ENCODE measurements at regions not wholly inside any gene's neighbourhood (a gene's known extent, or its start where the extent isn't known, plus 50 kb on each side); places are given as distances from the start of the nearest gene placed in this dataset.

GRCh38 chr12:128004383-128004938 is 262.5 kb upstream of the TMEM132C start:
- H3K9me3 ChIP-seq (ENCODE audit: control insufficient read depth in 1 of 2, low read length in 2 of 2), result no peaks in the 10 kb centered on the region
- no peaks in the 10 kb centered on the region for H3K36me3 ChIP-seq (ENCODE audit: control insufficient read depth in 1 of 2, insufficient read depth in 2 of 2, low read length in 2 of 2)
- H3K27ac ChIP-seq (ENCODE audit: low read length), result no peak overlapping the region
- H3K27me3 ChIP-seq (ENCODE audit: low read depth, low read length), result no peaks in the 10 kb centered on the region
- no peak overlapping the region for H3K4me3 ChIP-seq (ENCODE audit: low read depth in 1 of 2, low read length in 2 of 2)
- H3K4me1 ChIP-seq (ENCODE audit: control insufficient read depth in 1 of 2, insufficient read depth in 2 of 2, low read length in 2 of 2), result no peaks in the 10 kb centered on the region

GRCh38 chr12:128007250-128007649 is 259.7 kb upstream of the TMEM132C start:
- Histone ChIP-seq H3K36me3 (ENCODE audit: control insufficient read depth in 1 of 2, insufficient read depth in 2 of 2, low read length in 2 of 2) (no peaks in the 10 kb centered on the region), H3K27me3 (ENCODE audit: low read depth, low read length) (no peaks in the 10 kb centered on the region), H3K4me3 (ENCODE audit: low read depth in 1 of 2, low read length in 2 of 2) (no peak overlapping the region), H3K9me3 (ENCODE audit: control insufficient read depth in 1 of 2, low read length in 2 of 2) (no peaks in the 10 kb centered on the region), H3K27ac (ENCODE audit: low read length) (no peak overlapping the region), H3K4me1 (ENCODE audit: control insufficient read depth in 1 of 2, insufficient read depth in 2 of 2, low read length in 2 of 2) (no peaks in the 10 kb centered on the region)

GRCh38 chr12:128008341-128008740 is 258.6 kb upstream of the TMEM132C start:
- no peaks in the 10 kb centered on the region for H3K27me3 ChIP-seq (ENCODE audit: low read depth, low read length)
- no peak overlapping the region for H3K27ac ChIP-seq (ENCODE audit: low read length)
- H3K4me1 ChIP-seq (ENCODE audit: control insufficient read depth in 1 of 2, insufficient read depth in 2 of 2, low read length in 2 of 2), result no peaks in the 10 kb centered on the region
- H3K9me3 ChIP-seq (ENCODE audit: control insufficient read depth in 1 of 2, low read length in 2 of 2), result no peaks in the 10 kb centered on the region
- no peaks in the 10 kb centered on the region for H3K36me3 ChIP-seq (ENCODE audit: control insufficient read depth in 1 of 2, insufficient read depth in 2 of 2, low read length in 2 of 2)
- no peak overlapping the region for H3K4me3 ChIP-seq (ENCODE audit: low read depth in 1 of 2, low read length in 2 of 2)

- no peak overlapping the region for H3K27ac ChIP-seq (ENCODE audit: low read length)
- H3K4me3 ChIP-seq (ENCODE audit: low read depth in 1 of 2, low read length in 2 of 2), result no peak overlapping the region
- H3K4me1 ChIP-seq (ENCODE audit: control insufficient read depth in 1 of 2, insufficient read depth in 2 of 2, low read length in 2 of 2), result no peaks in the 10 kb centered on the region
- no peaks in the 10 kb centered on the region for H3K36me3 ChIP-seq (ENCODE audit: control insufficient read depth in 1 of 2, insufficient read depth in 2 of 2, low read length in 2 of 2)
- H3K27me3 ChIP-seq (ENCODE audit: low read depth, low read length), result no peaks in the 10 kb centered on the region
- H3K9me3 ChIP-seq (ENCODE audit: control insufficient read depth in 1 of 2, low read length in 2 of 2), result no peaks in the 10 kb centered on the region
Observed at GRCh38 chr12:128009108-128009507, 257.9 kb upstream of the TMEM132C start.

GRCh38 chr12:128012110-128012509 is 254.9 kb upstream of the TMEM132C start:
- no peaks in the 10 kb centered on the region for H3K4me1 ChIP-seq (ENCODE audit: control insufficient read depth in 1 of 2, insufficient read depth in 2 of 2, low read length in 2 of 2)
- no peak overlapping the region for H3K27ac ChIP-seq (ENCODE audit: low read length)
- no peaks in the 10 kb centered on the region for H3K9me3 ChIP-seq (ENCODE audit: control insufficient read depth in 1 of 2, low read length in 2 of 2)
- no peaks in the 10 kb centered on the region for H3K36me3 ChIP-seq (ENCODE audit: control insufficient read depth in 1 of 2, insufficient read depth in 2 of 2, low read length in 2 of 2)
- H3K27me3 ChIP-seq (ENCODE audit: low read depth, low read length), result no peaks in the 10 kb centered on the region
- no peak overlapping the region for H3K4me3 ChIP-seq (ENCODE audit: low read depth in 1 of 2, low read length in 2 of 2)

- H3K9me3 ChIP-seq (ENCODE audit: control insufficient read depth in 1 of 2, low read length in 2 of 2), result no peaks in the 10 kb centered on the region
- H3K27me3 ChIP-seq (ENCODE audit: low read depth, low read length), result no peaks in the 10 kb centered on the region
- H3K36me3 ChIP-seq (ENCODE audit: control insufficient read depth in 1 of 2, insufficient read depth in 2 of 2, low read length in 2 of 2), result no peaks in the 10 kb centered on the region
- no peak overlapping the region for H3K4me3 ChIP-seq (ENCODE audit: low read depth in 1 of 2, low read length in 2 of 2)
- H3K4me1 ChIP-seq (ENCODE audit: control insufficient read depth in 1 of 2, insufficient read depth in 2 of 2, low read length in 2 of 2), result no peaks in the 10 kb centered on the region
- H3K27ac ChIP-seq (ENCODE audit: low read length), result no peak overlapping the region
Observed at GRCh38 chr12:128015276-128015675, 251.7 kb upstream of the TMEM132C start.

GRCh38 chr12:128018067-128018466 is 248.9 kb upstream of the TMEM132C start:
- Histone ChIP-seq H3K9me3 (ENCODE audit: control insufficient read depth in 1 of 2, low read length in 2 of 2) (no peaks in the 10 kb centered on the region), H3K27me3 (ENCODE audit: low read depth, low read length) (no peaks in the 10 kb centered on the region), H3K4me1 (ENCODE audit: control insufficient read depth in 1 of 2, insufficient read depth in 2 of 2, low read length in 2 of 2) (no peaks in the 10 kb centered on the region), H3K4me3 (ENCODE audit: low read depth in 1 of 2, low read length in 2 of 2) (no peak overlapping the region), H3K27ac (ENCODE audit: low read length) (no peak overlapping the region), H3K36me3 (ENCODE audit: control insufficient read depth in 1 of 2, insufficient read depth in 2 of 2, low read length in 2 of 2) (no peaks in the 10 kb centered on the region)

GRCh38 chr12:128019996-128020544 is 246.9 kb upstream of the TMEM132C start:
- Histone ChIP-seq H3K27me3 (ENCODE audit: low read depth, low read length) (no peaks in the 10 kb centered on the region), H3K27ac (ENCODE audit: low read length) (no peak overlapping the region), H3K4me3 (ENCODE audit: low read depth in 1 of 2, low read length in 2 of 2) (no peak overlapping the region), H3K36me3 (ENCODE audit: control insufficient read depth in 1 of 2, insufficient read depth in 2 of 2, low read length in 2 of 2) (no peaks in the 10 kb centered on the region), H3K4me1 (ENCODE audit: control insufficient read depth in 1 of 2, insufficient read depth in 2 of 2, low read length in 2 of 2) (no peaks in the 10 kb centered on the region), H3K9me3 (ENCODE audit: control insufficient read depth in 1 of 2, low read length in 2 of 2) (no peaks in the 10 kb centered on the region)

- H3K4me1 ChIP-seq (ENCODE audit: control insufficient read depth in 1 of 2, insufficient read depth in 2 of 2, low read length in 2 of 2), result no peaks in the 10 kb centered on the region
- H3K36me3 ChIP-seq (ENCODE audit: control insufficient read depth in 1 of 2, insufficient read depth in 2 of 2, low read length in 2 of 2), result no peaks in the 10 kb centered on the region
- H3K4me3 ChIP-seq (ENCODE audit: low read depth in 1 of 2, low read length in 2 of 2), result no peak overlapping the region
- no peaks in the 10 kb centered on the region for H3K27me3 ChIP-seq (ENCODE audit: low read depth, low read length)
- H3K27ac ChIP-seq (ENCODE audit: low read length), result no peak overlapping the region
- no peaks in the 10 kb centered on the region for H3K9me3 ChIP-seq (ENCODE audit: control insufficient read depth in 1 of 2, low read length in 2 of 2)
Observed at GRCh38 chr12:128021561-128021960, 245.4 kb upstream of the TMEM132C start.

GRCh38 chr12:128025589-128026245 is 241.3 kb upstream of the TMEM132C start:
- no peaks in the 10 kb centered on the region for H3K27me3 ChIP-seq (ENCODE audit: low read depth, low read length)
- no peaks in the 10 kb centered on the region for H3K36me3 ChIP-seq (ENCODE audit: control insufficient read depth in 1 of 2, insufficient read depth in 2 of 2, low read length in 2 of 2)
- no peak overlapping the region for H3K4me3 ChIP-seq (ENCODE audit: low read depth in 1 of 2, low read length in 2 of 2)
- H3K9me3 ChIP-seq (ENCODE audit: control insufficient read depth in 1 of 2, low read length in 2 of 2), result no peaks in the 10 kb centered on the region
- H3K4me1 ChIP-seq (ENCODE audit: control insufficient read depth in 1 of 2, insufficient read depth in 2 of 2, low read length in 2 of 2), result no peaks in the 10 kb centered on the region
- no peak overlapping the region for H3K27ac ChIP-seq (ENCODE audit: low read length)

GRCh38 chr12:128026696-128027574 is 240.0 kb upstream of the TMEM132C start:
- H3K27ac ChIP-seq (ENCODE audit: low read length), result no peak overlapping the region
- no peak overlapping the region for H3K4me3 ChIP-seq (ENCODE audit: low read depth in 1 of 2, low read length in 2 of 2)
- H3K4me1 ChIP-seq (ENCODE audit: control insufficient read depth in 1 of 2, insufficient read depth in 2 of 2, low read length in 2 of 2), result no peaks in the 10 kb centered on the region
- no peaks in the 10 kb centered on the region for H3K27me3 ChIP-seq (ENCODE audit: low read depth, low read length)
- no peaks in the 10 kb centered on the region for H3K9me3 ChIP-seq (ENCODE audit: control insufficient read depth in 1 of 2, low read length in 2 of 2)
- H3K36me3 ChIP-seq (ENCODE audit: control insufficient read depth in 1 of 2, insufficient read depth in 2 of 2, low read length in 2 of 2), result no peaks in the 10 kb centered on the region

All from muscle layer of duodenum (tissue), 2 donors.